Activated CD8-positive, alpha-beta memory T cell treated with anti-CD3 and anti-CD28 coated beads for 36 hours (primary cell): ENCODE measurements at regions not wholly inside any gene's neighbourhood (a gene's known extent, or its start where the extent isn't known, plus 50 kb on each side); places are given as distances from the start of the nearest gene placed in this dataset.
"Not testable (repeated sequence)": the region's sequence is repeated elsewhere in the genome, so short reads cannot be mapped to it uniquely, and the experiment has no call there.

Source experiments
- CTCF ChIA-PET: fragments of 350-600 bp; sonication (Branson Sonifier 250); formaldehyde crosslinking; loops from one replicate; lab custom pipeline; 2021; ENCODE audit warnings: antibody characterized with exemption; lab: Charles Lee
- POLR2A ChIA-PET: fragments of 350-600 bp; sonication (Branson Sonifier 250); formaldehyde crosslinking; loops from one replicate; lab custom pipeline; 2021; ENCODE audit warnings: antibody characterized with exemption; lab: Charles Lee

- POLR2A ChIA-PET, CTCF ChIA-PET: not testable (repeated sequence)
Observed at GRCh38 chr7:81453770-81454169, 316.1 kb downstream of the HGF start.

GRCh38 chr7:81449105-81449504 lies 320.7 kb downstream of the HGF start:
- POLR2A ChIA-PET: no interaction called here
- CTCF ChIA-PET: no interaction called here

GRCh38 chr7:81447351-81447952 lies 322.4 kb downstream of the HGF start:
- ChIA-PET POLR2A (no interaction called here), CTCF (no interaction called here)

- ChIA-PET POLR2A (no interaction called here), CTCF (no interaction called here)
Observed at GRCh38 chr7:81446212-81446611, 323.6 kb downstream of the HGF start.

- CTCF ChIA-PET: no interaction called here
- POLR2A ChIA-PET: no interaction called here
Observed at GRCh38 chr7:81445462-81445861, 324.4 kb downstream of the HGF start.

- ChIA-PET POLR2A (no interaction called here), CTCF (no interaction called here)
Observed at GRCh38 chr7:81441750-81442149, 328.1 kb downstream of the HGF start.

- POLR2A ChIA-PET: no interaction called here
- CTCF ChIA-PET: no interaction called here
Observed at GRCh38 chr7:81439591-81439990, 330.3 kb downstream of the HGF start.

GRCh38 chr7:81437160-81437559 lies 332.7 kb downstream of the HGF start:
- CTCF ChIA-PET, POLR2A ChIA-PET: not testable (repeated sequence)

- POLR2A ChIA-PET: no interaction called here
- CTCF ChIA-PET: no interaction called here
Observed at GRCh38 chr7:81433692-81434331, 336.0 kb downstream of the HGF start.

GRCh38 chr7:81433206-81433605 lies 336.6 kb downstream of the HGF start:
- CTCF ChIA-PET: no interaction called here

GRCh38 chr7:81430761-81431160 lies 339.1 kb downstream of the HGF start:
- CTCF ChIA-PET: no interaction called here
- POLR2A ChIA-PET: no interaction called here

More at GRCh38 chr7:81433206-81433605, 336.6 kb downstream of the HGF start:
- POLR2A ChIA-PET: no interaction called here

- ChIA-PET CTCF (no interaction called here), POLR2A (no interaction called here)
Observed at GRCh38 chr7:81430150-81430549, 339.7 kb downstream of the HGF start.

- ChIA-PET POLR2A (no interaction called here), CTCF (no interaction called here)
Observed at GRCh38 chr7:81427461-81427860, 342.4 kb downstream of the HGF start.

- POLR2A ChIA-PET: no interaction called here
- CTCF ChIA-PET: no interaction called here
Observed at GRCh38 chr7:81420526-81421226, 349.2 kb downstream of the HGF start.

GRCh38 chr7:81419731-81420130 lies 350.1 kb downstream of the HGF start:
- POLR2A ChIA-PET: no interaction called here

GRCh38 chr7:81416659-81417058 lies 353.2 kb downstream of the HGF start:
- ChIA-PET POLR2A (no interaction called here), CTCF (no interaction called here)

More at GRCh38 chr7:81419731-81420130, 350.1 kb downstream of the HGF start:
- CTCF ChIA-PET: no interaction called here

GRCh38 chr7:81415181-81415580 lies 354.7 kb downstream of the HGF start:
- CTCF ChIA-PET: no interaction called here
- POLR2A ChIA-PET: no interaction called here

GRCh38 chr7:81414411-81414810 lies 355.4 kb downstream of the HGF start:
- POLR2A ChIA-PET: no interaction called here
- CTCF ChIA-PET: no interaction called here

GRCh38 chr7:81410471-81411117 lies 359.3 kb downstream of the HGF start:
- ChIA-PET CTCF (no interaction called here), POLR2A (no interaction called here)

GRCh38 chr7:81408728-81409127 lies 361.1 kb downstream of the HGF start:
- CTCF ChIA-PET: no interaction called here
- POLR2A ChIA-PET: no interaction called here

GRCh38 chr7:81407094-81407493 lies 362.8 kb downstream of the HGF start:
- CTCF ChIA-PET: no interaction called here
- POLR2A ChIA-PET: no interaction called here
